A673 (cell line): ENCODE measurements at regions not wholly inside any gene's neighbourhood (a gene's known extent, or its start where the extent isn't known, plus 50 kb on each side); places are given as distances from the start of the nearest gene placed in this dataset.

Source experiments
- BruUV-seq: library from RNA; stranded (reverse); fragments of 400-500 nt; replicated peaks from 2 replicates; lab custom pipeline; 2021; lab: Mats Ljungman, UMichigan
- CTCF ChIA-PET: fragments of 300-600 bp; sonication (Branson Sonifier 250); formaldehyde crosslinking; loops from one replicate; lab custom pipeline; 2022; ENCODE audit warnings: antibody characterized with exemption; lab: Charles Lee
- POLR2A ChIA-PET: fragments of 300-600 bp; sonication (Branson Sonifier 250); formaldehyde crosslinking; loops from one replicate; lab custom pipeline; 2022; ENCODE audit warnings: antibody characterized with exemption; ENCODE audit not compliant: low non-redundant PET; lab: Charles Lee
- DNase-seq: peaks from one replicate; pipeline ENCODE4 v3.0.0-alpha.2; 2015; ENCODE audit warnings: low spot score
- H3K27ac ChIP-seq: fragments of 200-600 bp; sonication (generic); 2 replicates; pipeline ENCODE4 v1.5.1; 2016; ENCODE audit warnings: mixed run types, low read depth, mild to moderate bottlenecking, mixed read lengths, antibody characterized with exemption, low read length; ENCODE audit not compliant: poor library complexity, severe bottlenecking
- H3K27me3 ChIP-seq: fragments of 200-600 bp; sonication (generic); replicated peaks from 2 replicates; pipeline ENCODE4 v1.6.1; 2017; ENCODE audit warnings: mixed run types, low read depth, mild to moderate bottlenecking, mixed read lengths, antibody characterized with exemption, low read length; ENCODE audit not compliant: insufficient read depth, poor library complexity
- H3K36me3 ChIP-seq: fragments of 200-600 bp; sonication (generic); 2 replicates; pipeline ENCODE4 v1.6.1; 2016; ENCODE audit warnings: mixed run types, mild to moderate bottlenecking, mixed read lengths, antibody characterized with exemption, low read length; ENCODE audit not compliant: insufficient read depth, poor library complexity, severe bottlenecking
- H3K4me1 ChIP-seq: fragments of 200-600 bp; sonication (generic); 2 replicates; pipeline ENCODE4 v1.6.1; 2017; ENCODE audit warnings: mixed run types, mild to moderate bottlenecking, mixed read lengths, antibody characterized with exemption, low read length; ENCODE audit not compliant: insufficient read depth, poor library complexity, severe bottlenecking
- H3K4me3 ChIP-seq: fragments of 200-600 bp; sonication (generic); 2 replicates; pipeline ENCODE4 v1.5.1; 2016; ENCODE audit warnings: low read depth, mixed run types, mild to moderate bottlenecking, mixed read lengths, low read length; ENCODE audit not compliant: poor library complexity, severe bottlenecking
- H3K9me3 ChIP-seq: fragments of 200-600 bp; sonication (generic); 2 replicates; pipeline ENCODE4 v1.6.1; 2016; ENCODE audit warnings: mixed run types, low read depth, mild to moderate bottlenecking, mixed read lengths, antibody characterized with exemption, low read length; ENCODE audit not compliant: poor library complexity, severe bottlenecking
- CTCF ChIP-seq: fragments of 300-800, 200-600 bp; sonication (generic); conservative IDR thresholded peaks from 2 replicates; pipeline ENCODE4 v1.5.1; 2017; ENCODE audit warnings: low read depth, mild to moderate bottlenecking, antibody characterized with exemption, low read length, moderate library complexity, mixed read lengths
- EZH2 ChIP-seq: fragments of 200-600 bp; sonication (generic); IDR thresholded peaks from 2 replicates; pipeline ENCODE4 v1.6.1; 2017; ENCODE audit warnings: borderline replicate concordance, low read depth, mild to moderate bottlenecking, mixed read lengths, antibody characterized with exemption, low read length; ENCODE audit not compliant: poor library complexity, severe bottlenecking
- intact Hi-C: fragments of 100-400 bp; cut with micrococcal nuclease; formaldehyde crosslinking; loops from one replicate; pipeline ENCODE4 v1.10.0; 2022; ENCODE audit not compliant: unreplicated experiment

GRCh38 chr5:77840930-77841329 lies 64.8 kb upstream of the TBCA start:
- intact Hi-C loops: no loop called here
- ChIA-PET CTCF (no interaction called here), POLR2A (no interaction called here)
- no peaks in the 10 kb centered on the region for H3K36me3 ChIP-seq
- H3K4me3 ChIP-seq: no peak overlapping the region
- no peak for DNase-seq
- H3K4me1 ChIP-seq: no peaks in the 10 kb centered on the region
- no peak for TF ChIP-seq CTCF
- TF ChIP-seq EZH2: no peak
- H3K9me3 ChIP-seq: no peaks in the 10 kb centered on the region
- BruUV-seq: no TSS peak
- peaks cover 51% of the 10 kb centered on the region for H3K27me3 ChIP-seq
- no peak overlapping the region for H3K27ac ChIP-seq

DNA sequence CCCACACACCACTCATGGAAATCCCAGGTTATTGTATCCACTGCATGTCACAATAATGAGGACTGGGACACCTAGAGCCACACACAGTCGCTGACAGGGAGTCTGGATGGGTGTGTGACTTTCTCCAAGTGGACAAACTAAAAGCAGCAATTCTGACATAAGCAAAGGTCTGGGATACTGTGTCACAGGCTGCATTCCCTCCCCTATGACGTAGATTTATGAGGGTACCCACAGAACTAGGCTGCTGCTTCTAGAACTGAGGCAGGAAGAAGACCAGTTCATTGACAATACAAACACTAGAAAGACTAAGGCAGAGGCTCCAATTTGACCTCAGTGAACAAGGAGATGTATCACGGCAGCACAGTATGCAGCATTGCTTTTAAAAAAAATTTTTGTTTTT lies 63.6 kb upstream of the TBCA start:
- intact Hi-C loops: no loop called here
- POLR2A ChIA-PET: no interaction called here
- H3K27me3 ChIP-seq: peaks cover 49% of the 10 kb centered on the region

GRCh38 chr5:77832938-77833337 lies 56.8 kb upstream of the TBCA start:
- TF ChIP-seq EZH2 (no peak), CTCF (no peak)
- intact Hi-C loops: no loop called here
- DNase-seq: no peak
- Histone ChIP-seq H3K27me3 (peaks cover 84% of the 10 kb centered on the region), H3K36me3 (no peaks in the 10 kb centered on the region), H3K9me3 (no peaks in the 10 kb centered on the region), H3K4me1 (no peaks in the 10 kb centered on the region), H3K27ac (no peak overlapping the region), H3K4me3 (no peak overlapping the region)
- BruUV-seq: no TSS peak
- ChIA-PET CTCF (interaction anchor here (0.6 kb wide), 1 partner anchor 230 kb away, joined by 3 read pairs; no protein-coding TSS in a partner anchor), POLR2A (no interaction called here)

More for the DNA sequence above, 63.6 kb upstream of the TBCA start:
- Histone ChIP-seq H3K4me3 (no peak overlapping the region), H3K4me1 (no peaks in the 10 kb centered on the region), H3K9me3 (no peaks in the 10 kb centered on the region), H3K36me3 (no peaks in the 10 kb centered on the region), H3K27ac (no peak overlapping the region)
- CTCF ChIA-PET: no interaction called here
- BruUV-seq: no TSS peak
- DNase-seq: no peak
- no peak for TF ChIP-seq EZH2
- no peak for TF ChIP-seq CTCF
